B cell (primary cell): ENCODE measurements at regions not wholly inside any gene's neighbourhood (a gene's known extent, or its start where the extent isn't known, plus 50 kb on each side); places are given as distances from the start of the nearest gene placed in this dataset.

Experiments used
- ATAC-seq: fragments of 200-7000 bp; cut with Tn5 transposase; one replicate; pipeline ENCODE4 v1.10.0; 2021; ENCODE audit warnings: low read depth, mild to moderate bottlenecking, moderate number of reproducible peaks, moderate library complexity
- CTCF ChIA-PET: fragments of 350-600 bp; sonication (Branson Sonifier 250); formaldehyde crosslinking; loops from one replicate; lab custom pipeline; 2021; ENCODE audit warnings: antibody characterized with exemption, inconsistent platforms; lab: Charles Lee
- POLR2A ChIA-PET: fragments of 350-600 bp; sonication (Branson Sonifier 250); formaldehyde crosslinking; loops from one replicate; lab custom pipeline; 2021; ENCODE audit warnings: antibody characterized with exemption; lab: Charles Lee
- DNase-seq: peaks from one replicate; pipeline ENCODE4 v3.0.0; 2013
- H2AFZ ChIP-seq: 2 replicates; pipeline ENCODE4 v1.6.1; 2012; ENCODE audit warnings: mild to moderate bottlenecking, low read depth, low read length; ENCODE audit not compliant: insufficient read depth, poor library complexity, severe bottlenecking
- H3K27ac ChIP-seq, 2 donors: 1 replicate in 1 of 2; 2 replicates in 1 of 2; pipeline ENCODE4 v1.5.1; 2012 to 2013; ENCODE audit warnings: low read length in 2 of 2, mild to moderate bottlenecking in 2 of 2, moderate library complexity in 1 of 2
- H3K27me3 ChIP-seq, 4 experiments: fragments of 200-600 bp in 1 of 4; sonication (generic) in 1 of 4; replicated peaks in 1 of 4; 1 replicate in 2 of 4; 2 replicates in 2 of 4; pipeline versions ENCODE4 v1.6.1 to v1.7.0; 2013 to 2016; ENCODE audit warnings: low read length in 3 of 4, mild to moderate bottlenecking in 2 of 4, mixed read lengths in 1 of 4, moderate library complexity in 1 of 4; ENCODE audit not compliant: insufficient read depth in 4 of 4, control insufficient read depth in 3 of 4; ENCODE audit errors: control extremely low read depth in 1 of 4
- H3K36me3 ChIP-seq, 2 experiments: replicated peaks in 1 of 2; 1 replicate in 1 of 2; 2 replicates in 1 of 2; pipeline versions ENCODE4 v1.6.1 to v1.7.1; 2013; ENCODE audit warnings: low read length in 1 of 2; ENCODE audit not compliant: insufficient read depth in 2 of 2, control insufficient read depth in 1 of 2; ENCODE audit errors: control extremely low read depth in 1 of 2, extremely low read depth in 1 of 2
- H3K4me1 ChIP-seq, 2 donors: fragments of 200-600 bp in 1 of 2; sonication (generic) in 1 of 2; 1 replicate in 1 of 2; 2 replicates in 1 of 2; pipeline versions ENCODE4 v1.5.1 to v1.6.1; 2013 to 2017; ENCODE audit warnings: low read length in 2 of 2; ENCODE audit not compliant: control insufficient read depth in 2 of 2, insufficient read depth in 2 of 2
- H3K4me2 ChIP-seq: replicated peaks from 2 replicates; pipeline ENCODE3; 2012; ENCODE audit warnings: mild to moderate bottlenecking, low read depth, low read length; ENCODE audit not compliant: poor library complexity, severe bottlenecking
- H3K4me3 ChIP-seq, 5 experiments: fragments of 200-600 bp in 1 of 5; sonication (generic) in 1 of 5; 1 replicate in 3 of 5; 2 replicates in 2 of 5; pipeline versions ENCODE4 v1.5.1 to v1.7.0; 2011 to 2016; ENCODE audit warnings: low read length in 4 of 5, mild to moderate bottlenecking in 4 of 5, low read depth in 2 of 5, control low read depth in 1 of 5, moderate library complexity in 1 of 5; ENCODE audit not compliant: insufficient read depth in 1 of 5; ENCODE audit errors: control extremely low read depth in 1 of 5, extremely low read depth in 1 of 5
- H3K79me2 ChIP-seq: fragments of 200-600 bp; sonication (generic); one replicate; pipeline ENCODE4 v1.6.0; 2016; ENCODE audit warnings: low read length; ENCODE audit not compliant: control insufficient read depth, insufficient read depth
- H3K9ac ChIP-seq: fragments of 200-600 bp; sonication (generic); 2 replicates; pipeline ENCODE4 v1.6.1; 2017; ENCODE audit warnings: mild to moderate bottlenecking, low read length, moderate library complexity
- H3K9me3 ChIP-seq, 3 donors: one replicate each; pipeline versions ENCODE4 v1.6.1 to v1.7.1; 2013; ENCODE audit warnings: low read length in 2 of 3; ENCODE audit not compliant: control insufficient read depth in 2 of 3, insufficient read depth in 1 of 3; ENCODE audit errors: control extremely low read depth in 1 of 3
- H4K20me1 ChIP-seq: 2 replicates; pipeline ENCODE4 v1.6.0; 2012; ENCODE audit warnings: mild to moderate bottlenecking, low read length; ENCODE audit not compliant: insufficient read depth, control insufficient read depth, poor library complexity, severe bottlenecking
- H3K27ac Mint-ChIP-seq: one replicate; pipeline ENCODE4 v1.8.0; 2021; ENCODE audit warnings: mixed read lengths
- H3K27me3 Mint-ChIP-seq: one replicate; pipeline ENCODE4 v1.8.0; 2021; ENCODE audit warnings: mixed read lengths
- H3K4me1 Mint-ChIP-seq: one replicate; pipeline ENCODE4 v1.8.0; 2021; ENCODE audit warnings: mixed read lengths
- H3K4me3 Mint-ChIP-seq: one replicate; pipeline ENCODE4 v1.8.0; 2021; ENCODE audit warnings: mixed read lengths
- H3K9me3 Mint-ChIP-seq: one replicate; pipeline ENCODE4 v1.8.0; 2022; ENCODE audit warnings: mixed read lengths; ENCODE audit not compliant: insufficient read depth
- EZH2 ChIP-seq: IDR thresholded peaks from 2 replicates; pipeline ENCODE4 v1.6.1; 2012; ENCODE audit warnings: borderline replicate concordance, low read depth, mild to moderate bottlenecking, moderate library complexity, low read length; ENCODE audit not compliant: insufficient read depth, poor library complexity, severe bottlenecking
- WGBS: methylation state at CpG from one replicate; pipeline ENCODE4 v1.1.5; 2013; ENCODE audit warnings: missing lambda C conversion rate; ENCODE audit not compliant: insufficient coverage; 5-methylcytosine and 5-hydroxymethylcytosine counted together
- intact Hi-C: fragments of 100-400 bp; cut with micrococcal nuclease; formaldehyde crosslinking; loops from one replicate; pipeline ENCODE4 v1.10.0; 2022
- TF ChIP-seq, protein P1 (sequence below): fragments of 200-600 bp; IDR thresholded peaks from one replicate; pipeline ENCODE4 v1.8.0; 2022; ENCODE audit warnings: antibody characterized with exemption, mild to moderate bottlenecking

DNA sequence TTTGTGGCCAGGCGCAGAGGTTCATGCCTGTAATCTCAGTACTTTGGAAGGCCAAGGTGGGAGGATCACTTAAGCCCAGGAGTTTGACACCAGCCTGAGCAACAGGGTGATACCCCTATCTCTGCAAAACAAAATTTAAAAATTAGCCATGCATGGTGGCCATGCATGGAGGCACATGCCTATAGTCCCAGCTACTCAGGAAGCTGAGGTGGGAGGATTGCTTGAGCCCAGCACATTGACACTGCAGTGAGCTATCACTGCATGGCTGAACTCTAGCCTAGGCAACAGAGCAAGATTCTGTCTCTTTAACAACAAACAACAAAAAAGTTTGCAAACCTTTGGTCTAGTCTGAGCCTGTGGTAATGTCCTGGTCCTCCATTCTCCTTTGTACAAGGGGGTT lies 69.2 kb upstream of the CNEP1R1 start:
- Histone ChIP-seq H3K4me2 (no peak overlapping the region), H3K27me3 (peaks cover 0 to 3% (median 1%) of the 10 kb centered on the region in 4 experiments), H3K27ac (no peak overlapping the region), H3K36me3 (no peaks in the 10 kb centered on the region), H3K4me3 (no peak overlapping the region), H4K20me1 (no peaks in the 10 kb centered on the region), H2AFZ (no peak overlapping the region), H3K9me3 (no peaks in the 10 kb centered on the region), H3K79me2 (no peaks in the 10 kb centered on the region), H3K9ac (no peak overlapping the region), H3K4me1 (no peaks in the 10 kb centered on the region)
- intact Hi-C loops: no loop called here
- Mint-ChIP-seq H3K4me1 (no peaks in the 10 kb centered on the region), H3K4me3 (no peak overlapping the region), H3K9me3 (no peaks in the 10 kb centered on the region), H3K27ac (no peak overlapping the region), H3K27me3 (no peaks in the 10 kb centered on the region)
- DNase-seq (no peak), ATAC-seq (no peak)
- WGBS: no CpG with 5 or more reads among the region's 1 CpG
- ChIA-PET POLR2A (no interaction called here), CTCF (no interaction called here)
- TF ChIP-seq, protein P1, sequence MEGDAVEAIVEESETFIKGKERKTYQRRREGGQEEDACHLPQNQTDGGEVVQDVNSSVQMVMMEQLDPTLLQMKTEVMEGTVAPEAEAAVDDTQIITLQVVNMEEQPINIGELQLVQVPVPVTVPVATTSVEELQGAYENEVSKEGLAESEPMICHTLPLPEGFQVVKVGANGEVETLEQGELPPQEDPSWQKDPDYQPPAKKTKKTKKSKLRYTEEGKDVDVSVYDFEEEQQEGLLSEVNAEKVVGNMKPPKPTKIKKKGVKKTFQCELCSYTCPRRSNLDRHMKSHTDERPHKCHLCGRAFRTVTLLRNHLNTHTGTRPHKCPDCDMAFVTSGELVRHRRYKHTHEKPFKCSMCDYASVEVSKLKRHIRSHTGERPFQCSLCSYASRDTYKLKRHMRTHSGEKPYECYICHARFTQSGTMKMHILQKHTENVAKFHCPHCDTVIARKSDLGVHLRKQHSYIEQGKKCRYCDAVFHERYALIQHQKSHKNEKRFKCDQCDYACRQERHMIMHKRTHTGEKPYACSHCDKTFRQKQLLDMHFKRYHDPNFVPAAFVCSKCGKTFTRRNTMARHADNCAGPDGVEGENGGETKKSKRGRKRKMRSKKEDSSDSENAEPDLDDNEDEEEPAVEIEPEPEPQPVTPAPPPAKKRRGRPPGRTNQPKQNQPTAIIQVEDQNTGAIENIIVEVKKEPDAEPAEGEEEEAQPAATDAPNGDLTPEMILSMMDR: no peak
- TF ChIP-seq EZH2: no peak

DNA sequence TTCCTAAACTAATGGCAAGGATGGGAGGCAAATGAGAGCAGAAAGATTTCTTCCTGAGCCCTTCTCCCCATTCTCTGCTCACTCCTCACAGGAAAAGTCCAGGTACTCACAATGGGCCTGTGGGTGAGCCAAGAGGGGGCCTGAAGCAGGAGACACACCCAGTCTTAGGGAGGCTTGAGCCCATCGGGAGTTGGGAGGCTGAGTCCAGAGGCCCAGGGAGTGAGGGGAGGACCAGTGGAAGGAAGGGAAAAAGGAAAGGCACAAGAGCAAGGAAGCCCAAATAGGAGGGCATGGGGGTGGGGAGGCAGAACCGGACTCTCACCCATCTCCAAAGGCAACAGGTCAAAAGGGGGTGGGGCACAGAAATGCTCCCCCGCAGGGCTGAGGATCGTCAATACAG lies 68.1 kb upstream of the CNEP1R1 start:
- Histone ChIP-seq H3K4me2 (no peak overlapping the region), H4K20me1 (no peaks in the 10 kb centered on the region), H3K4me1 (no peaks in the 10 kb centered on the region), H3K4me3 (no peak overlapping the region), H3K79me2 (no peaks in the 10 kb centered on the region), H3K36me3 (no peaks in the 10 kb centered on the region), H3K9me3 (no peaks in the 10 kb centered on the region), H2AFZ (no peak overlapping the region), H3K27me3 (peaks cover 0 to 3% (median 1%) of the 10 kb centered on the region in 4 experiments), H3K27ac (no peak overlapping the region), H3K9ac (no peak overlapping the region)
- POLR2A ChIA-PET: no interaction called here
- Mint-ChIP-seq H3K9me3 (no peaks in the 10 kb centered on the region), H3K27ac (no peak overlapping the region), H3K4me1 (no peaks in the 10 kb centered on the region), H3K4me3 (no peak overlapping the region), H3K27me3 (peaks cover 3% of the 10 kb centered on the region)
- TF ChIP-seq, protein P1: no peak
- no peak for TF ChIP-seq EZH2
- intact Hi-C loops: no loop called here
- no peak for ATAC-seq
- DNase-seq: no peak
- WGBS: no CpG with 5 or more reads among the region's 4 CpGs
- CTCF ChIA-PET: no interaction called here
